BJ (cell line): ENCODE measurements at regions not wholly inside any gene's neighbourhood (a gene's known extent, or its start where the extent isn't known, plus 50 kb on each side); places are given as distances from the start of the nearest gene placed in this dataset.

Source experiments
- CTCF ChIA-PET: fragments of 350-600 bp; formaldehyde crosslinking; extraction: SDS; loops from one replicate; lab custom pipeline; 2021; ENCODE audit warnings: antibody characterized with exemption, inconsistent platforms; lab: Yijun Ruan, JAX
- POLR2A ChIA-PET: fragments of 300-600 bp; sonication (Branson Sonifier 250); formaldehyde crosslinking; extraction: SDS; loops from one replicate; lab custom pipeline; 2021; ENCODE audit warnings: antibody characterized with exemption; lab: Charles Lee
- DNase-seq: peaks from one replicate; pipeline ENCODE4 v3.0.0-alpha.2; 2011; ENCODE audit warnings: low read depth
- H3K27me3 ChIP-seq: 2 replicates; pipeline ENCODE4 v1.6.0; 2011; ENCODE audit warnings: low read length; ENCODE audit not compliant: control insufficient read depth, insufficient read depth
- H3K36me3 ChIP-seq: 2 replicates; pipeline ENCODE4 v1.5.1; 2011; ENCODE audit warnings: low read length; ENCODE audit not compliant: control insufficient read depth, insufficient read depth
- H3K4me3 ChIP-seq: 2 replicates; pipeline ENCODE4 v1.5.1; 2011; ENCODE audit warnings: low read depth, mild to moderate bottlenecking, control low read depth, low read length
- TF ChIP-seq, protein P1 (sequence below): IDR thresholded peaks from 2 replicates; pipeline ENCODE4 v1.5.1; 2011; ENCODE audit warnings: low read depth, mild to moderate bottlenecking, control low read depth, inconsistent platforms, low read length, moderate library complexity; ENCODE audit not compliant: insufficient read depth

DNA sequence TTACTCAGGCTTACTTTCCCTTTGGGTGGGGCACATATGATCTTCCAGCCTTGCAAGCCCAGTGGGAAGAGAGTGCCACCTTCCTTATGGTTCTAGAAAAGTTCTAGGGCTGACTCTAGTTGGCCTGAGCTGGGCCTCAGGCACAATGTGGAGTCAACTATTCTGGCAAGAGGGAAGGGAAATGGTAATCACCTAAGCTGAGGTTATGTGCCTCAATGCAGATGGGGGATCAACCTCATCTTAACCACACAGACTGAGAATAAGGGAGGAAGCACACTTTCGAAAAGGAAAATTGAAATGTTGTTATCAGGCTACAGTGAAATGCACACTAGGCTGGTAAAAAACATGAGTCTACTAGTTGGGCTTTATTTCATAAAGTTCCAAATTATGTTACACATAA, 77.5 kb upstream of the RMST start:
- TF ChIP-seq, protein P1, sequence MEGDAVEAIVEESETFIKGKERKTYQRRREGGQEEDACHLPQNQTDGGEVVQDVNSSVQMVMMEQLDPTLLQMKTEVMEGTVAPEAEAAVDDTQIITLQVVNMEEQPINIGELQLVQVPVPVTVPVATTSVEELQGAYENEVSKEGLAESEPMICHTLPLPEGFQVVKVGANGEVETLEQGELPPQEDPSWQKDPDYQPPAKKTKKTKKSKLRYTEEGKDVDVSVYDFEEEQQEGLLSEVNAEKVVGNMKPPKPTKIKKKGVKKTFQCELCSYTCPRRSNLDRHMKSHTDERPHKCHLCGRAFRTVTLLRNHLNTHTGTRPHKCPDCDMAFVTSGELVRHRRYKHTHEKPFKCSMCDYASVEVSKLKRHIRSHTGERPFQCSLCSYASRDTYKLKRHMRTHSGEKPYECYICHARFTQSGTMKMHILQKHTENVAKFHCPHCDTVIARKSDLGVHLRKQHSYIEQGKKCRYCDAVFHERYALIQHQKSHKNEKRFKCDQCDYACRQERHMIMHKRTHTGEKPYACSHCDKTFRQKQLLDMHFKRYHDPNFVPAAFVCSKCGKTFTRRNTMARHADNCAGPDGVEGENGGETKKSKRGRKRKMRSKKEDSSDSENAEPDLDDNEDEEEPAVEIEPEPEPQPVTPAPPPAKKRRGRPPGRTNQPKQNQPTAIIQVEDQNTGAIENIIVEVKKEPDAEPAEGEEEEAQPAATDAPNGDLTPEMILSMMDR: no peak
- Histone ChIP-seq H3K27me3 (no peaks in the 10 kb centered on the region), H3K36me3 (no peaks in the 10 kb centered on the region), H3K4me3 (no peak overlapping the region)
- ChIA-PET CTCF (no interaction called here), POLR2A (no interaction called here)
- DNase-seq: no peak

GRCh38 chr12:97386133-97386581, 76.4 kb upstream of the RMST start:
- POLR2A ChIA-PET: no interaction called here
- CTCF ChIA-PET: no interaction called here

DNA sequence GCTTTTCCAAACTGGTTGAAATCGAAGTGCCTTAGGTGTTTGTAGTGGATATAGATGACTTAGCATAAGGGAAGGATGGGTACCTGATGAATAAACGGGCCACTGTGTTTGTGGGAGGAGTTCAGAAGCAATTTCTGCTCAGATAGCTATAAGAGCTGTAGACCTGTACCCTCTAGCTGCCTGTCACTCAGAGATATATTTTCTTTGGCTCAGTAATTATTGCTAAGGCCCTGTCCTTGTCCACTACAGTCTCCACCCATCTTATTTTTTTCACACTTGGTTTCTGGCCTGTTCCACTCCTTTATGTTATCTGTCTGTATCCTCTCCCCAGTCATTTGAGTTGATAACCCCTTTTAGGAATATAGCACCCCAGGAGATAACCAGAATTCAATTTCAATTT, 74.8 kb upstream of the RMST start:
- TF ChIP-seq, protein P1: no peak
- ChIA-PET CTCF (no interaction called here), POLR2A (no interaction called here)
- Histone ChIP-seq H3K27me3 (no peaks in the 10 kb centered on the region), H3K4me3 (no peak overlapping the region), H3K36me3 (no peaks in the 10 kb centered on the region)
- no peak for DNase-seq

More at GRCh38 chr12:97386133-97386581, 76.4 kb upstream of the RMST start:
- no peaks in the 10 kb centered on the region for H3K27me3 ChIP-seq
- no peaks in the 10 kb centered on the region for H3K36me3 ChIP-seq
- H3K4me3 ChIP-seq: no peak overlapping the region
- TF ChIP-seq, protein P1: no peak
- DNase-seq: no peak

- Histone ChIP-seq H3K4me3 (no peak overlapping the region), H3K36me3 (no peaks in the 10 kb centered on the region), H3K27me3 (no peaks in the 10 kb centered on the region)
- CTCF ChIA-PET: no interaction called here
- no peak for DNase-seq
- TF ChIP-seq, protein P1: no peak
- POLR2A ChIA-PET: no interaction called here
Measured at GRCh38 chr12:97394657-97395056, 67.9 kb upstream of the RMST start.

- Histone ChIP-seq H3K4me3 (no peak overlapping the region), H3K27me3 (no peaks in the 10 kb centered on the region), H3K36me3 (no peaks in the 10 kb centered on the region)
- CTCF ChIA-PET: no interaction called here
- TF ChIP-seq, protein P1: no peak
- POLR2A ChIA-PET: no interaction called here
- DNase-seq: no peak
Measured at GRCh38 chr12:97397008-97397407, 65.6 kb upstream of the RMST start.
